ENCODE measurements at regions not wholly inside any gene's neighbourhood (a gene's known extent, or its start where the extent isn't known, plus 50 kb on each side); places are given as distances from the start of the nearest gene placed in this dataset.

DNA sequence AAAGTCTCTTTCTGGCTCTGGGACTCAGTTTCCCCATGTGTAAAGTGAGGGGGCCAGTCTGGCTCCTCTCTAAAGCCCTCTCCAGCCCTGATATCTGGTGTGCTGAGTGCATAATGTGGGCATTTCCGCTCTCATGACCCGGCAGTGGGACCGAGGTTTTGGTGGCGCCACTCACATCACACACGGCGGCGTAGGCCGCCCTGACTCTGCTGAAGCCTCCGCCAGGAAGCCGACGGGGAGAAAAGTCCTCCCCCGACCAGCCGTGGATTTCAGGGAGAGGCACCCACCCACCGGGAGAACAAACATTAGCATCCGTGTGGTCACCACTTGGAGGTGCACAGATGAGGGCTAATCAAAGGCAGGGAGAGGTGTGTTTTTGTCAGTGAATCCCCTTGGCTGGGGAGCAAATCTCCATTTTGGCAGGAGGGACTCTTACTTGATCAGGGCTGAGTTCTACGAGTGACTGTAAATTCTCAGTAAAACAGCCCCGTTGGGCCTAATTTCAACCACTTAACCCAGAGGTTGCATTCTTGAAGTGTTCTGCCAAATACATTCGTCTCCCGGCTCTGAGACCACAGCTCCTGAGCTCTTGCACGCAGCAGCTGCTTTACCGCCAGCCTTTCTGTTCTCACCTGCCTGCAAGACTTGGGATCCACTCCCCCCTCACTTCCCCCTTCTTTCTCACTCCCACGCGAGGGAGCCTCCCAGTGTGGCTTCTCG is 118.2 kb downstream of the FOXD2 start:
- no peak for DNase-seq

DNA sequence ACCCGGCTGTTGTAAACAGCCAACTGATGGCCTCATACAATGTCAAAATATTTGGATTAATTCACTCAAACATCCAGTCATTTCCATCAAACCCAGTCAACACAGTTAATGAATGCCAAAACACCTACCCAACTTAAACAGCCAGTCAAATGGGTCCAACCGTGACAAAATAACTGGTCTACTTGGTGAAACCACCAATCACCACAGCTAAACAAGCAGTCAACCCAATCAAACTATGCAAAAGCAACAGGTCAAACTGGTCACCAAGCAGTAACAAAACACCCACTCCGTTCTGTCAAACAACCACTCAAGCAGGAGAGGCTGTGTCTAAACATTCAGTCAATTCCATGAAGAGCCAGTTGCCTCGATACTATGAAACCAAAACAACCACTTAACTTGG is 119.2 kb downstream of the FOXD2 start:
- DNase-seq: no peak

DNA sequence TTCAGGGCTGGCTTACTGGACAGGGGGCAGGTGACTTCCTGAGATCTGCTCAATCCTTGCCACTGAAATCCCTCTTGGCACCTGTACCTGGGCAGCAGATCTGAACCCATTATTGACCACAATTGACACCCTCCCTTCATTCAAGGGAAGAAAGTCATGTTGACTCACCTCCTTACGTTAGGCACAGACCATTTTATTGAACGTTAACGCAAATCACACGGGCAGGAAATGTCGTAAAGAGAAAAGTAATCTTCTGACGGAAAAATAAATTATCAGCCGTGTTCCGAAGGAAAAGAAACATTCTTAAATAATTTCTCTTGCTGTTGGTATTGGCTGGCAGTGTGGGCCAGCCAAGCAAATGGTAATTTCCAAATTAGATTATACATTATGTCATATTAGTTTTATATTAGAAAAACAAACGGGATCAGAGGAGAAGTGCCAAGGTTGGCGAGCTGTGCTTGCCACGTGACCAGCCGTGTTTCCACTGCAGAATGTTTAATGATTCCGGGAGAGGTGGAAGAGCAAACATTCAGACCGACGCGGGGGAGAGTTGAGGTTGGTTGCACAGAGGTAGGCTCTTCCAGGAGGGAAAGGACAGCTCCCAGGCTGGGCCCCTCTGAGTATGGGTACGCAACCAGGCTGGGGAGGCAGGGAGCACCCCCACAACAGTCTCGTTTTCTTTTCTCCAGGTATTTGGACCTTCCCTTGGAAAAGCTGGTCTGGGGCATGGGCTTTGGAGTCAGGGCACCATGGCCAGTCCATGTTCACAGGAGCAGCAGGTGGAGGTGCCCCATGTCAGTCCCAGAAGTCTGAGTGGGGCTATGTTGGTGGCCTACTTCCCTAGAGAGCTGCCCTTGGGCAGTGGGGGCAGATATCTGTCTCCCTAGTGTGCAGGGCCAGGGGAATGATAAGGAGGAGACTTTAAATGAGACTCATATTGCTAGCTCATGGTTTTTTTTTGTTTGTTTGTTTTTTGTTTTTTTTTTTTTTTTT is 121.1 kb downstream of the FOXD2 start:
- DNase-seq: no peak

DNA sequence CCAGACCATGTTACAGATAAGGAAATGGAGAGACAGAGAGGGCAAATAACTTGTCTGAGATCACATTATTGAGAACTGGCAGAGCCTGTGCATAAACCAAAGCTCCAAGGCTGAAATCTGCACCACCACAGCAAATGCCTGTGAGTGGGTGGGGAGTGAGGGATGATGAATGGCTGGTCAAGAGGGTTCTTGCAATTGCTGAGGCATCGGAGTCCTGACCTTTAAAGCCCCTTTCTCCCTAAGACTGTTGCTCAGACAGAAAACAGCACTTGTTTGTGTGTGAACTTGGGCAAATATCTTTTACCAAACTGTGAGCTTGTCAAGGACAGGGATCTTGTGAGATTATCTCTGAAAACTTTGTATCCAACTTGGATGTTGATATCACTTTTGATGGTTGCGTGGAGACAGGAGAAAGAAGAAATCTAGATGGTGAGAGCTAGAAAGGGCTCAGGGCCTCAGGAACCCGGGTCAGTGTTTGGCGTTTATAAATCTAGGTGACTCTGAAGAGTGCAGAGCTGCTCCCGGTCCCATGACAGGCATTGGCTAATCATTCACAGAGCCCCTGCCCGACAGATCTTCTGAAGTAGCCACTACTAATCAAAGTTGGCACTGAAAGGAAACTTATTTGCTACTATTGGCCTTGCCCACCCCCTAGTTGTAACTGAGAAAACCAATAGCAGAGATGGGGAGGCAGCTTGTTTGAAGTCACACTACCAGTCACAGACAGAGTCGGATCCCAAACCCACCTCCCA is 122.3 kb downstream of the FOXD2 start:
- no peak for DNase-seq

DNA sequence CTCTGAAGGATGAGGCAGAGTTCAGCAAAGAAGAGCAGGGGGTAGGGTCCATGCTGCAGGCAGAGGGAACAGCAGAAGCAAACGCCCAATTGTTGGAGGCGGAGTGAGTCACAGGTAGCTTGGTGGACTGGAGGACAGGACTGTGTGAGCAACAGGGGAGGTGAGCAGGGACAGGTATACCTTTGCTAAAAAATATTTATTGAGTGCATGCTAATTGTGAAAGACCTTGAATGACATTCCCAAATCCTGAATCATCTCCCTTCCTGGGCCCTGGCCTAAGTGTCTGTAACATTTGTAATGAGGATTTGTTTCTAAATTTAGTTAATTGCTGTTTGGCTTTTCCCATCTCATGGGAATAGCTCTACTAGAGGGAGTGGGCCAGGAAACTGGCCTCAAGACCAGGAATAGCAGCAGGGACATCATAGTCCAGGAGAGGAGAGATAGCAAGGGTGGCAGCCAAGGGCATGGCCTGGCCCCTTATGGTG is 123.7 kb downstream of the FOXD2 start:
- no peak for DNase-seq

DNA sequence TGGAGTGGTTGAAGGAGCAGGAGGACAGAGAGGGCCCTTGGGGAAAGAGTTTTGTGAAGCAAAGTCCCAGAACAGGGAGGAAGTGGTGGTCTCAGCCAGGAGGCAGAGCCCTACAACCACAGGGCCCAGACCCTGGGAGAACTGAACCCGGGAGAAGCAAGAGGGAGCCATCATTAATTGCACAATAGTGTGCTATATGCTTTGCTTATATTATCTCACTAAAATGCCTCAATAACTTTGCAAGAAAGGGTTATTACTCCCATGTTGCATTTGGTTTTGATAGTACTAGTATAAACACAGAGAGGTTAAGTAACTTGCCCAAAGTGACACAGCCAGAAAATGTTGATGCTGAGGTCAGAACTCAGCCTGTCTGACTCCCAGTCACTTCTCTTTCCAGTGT is 124.3 kb downstream of the FOXD2 start:
- no peak for DNase-seq

DNA sequence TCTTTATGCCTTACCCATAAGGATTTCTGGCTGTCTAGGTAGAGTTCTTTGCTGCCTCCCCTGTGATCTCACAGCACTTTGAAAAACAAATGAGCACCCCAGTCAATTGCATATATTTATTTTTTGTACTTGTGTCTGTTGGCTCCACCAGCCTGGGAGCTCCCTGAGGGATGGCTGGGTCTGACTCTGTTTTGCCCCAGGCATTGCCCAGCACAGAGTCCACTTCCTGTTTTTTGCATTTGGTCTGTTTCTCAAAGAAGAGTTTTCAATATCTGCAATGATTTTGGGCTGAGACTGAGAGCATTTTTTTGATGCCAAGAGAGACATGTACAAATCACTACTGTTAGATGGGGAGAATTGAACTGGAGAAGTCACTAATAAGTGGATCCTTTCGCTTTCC is 125.0 kb downstream of the FOXD2 start:
- DNase-seq: no peak

DNA sequence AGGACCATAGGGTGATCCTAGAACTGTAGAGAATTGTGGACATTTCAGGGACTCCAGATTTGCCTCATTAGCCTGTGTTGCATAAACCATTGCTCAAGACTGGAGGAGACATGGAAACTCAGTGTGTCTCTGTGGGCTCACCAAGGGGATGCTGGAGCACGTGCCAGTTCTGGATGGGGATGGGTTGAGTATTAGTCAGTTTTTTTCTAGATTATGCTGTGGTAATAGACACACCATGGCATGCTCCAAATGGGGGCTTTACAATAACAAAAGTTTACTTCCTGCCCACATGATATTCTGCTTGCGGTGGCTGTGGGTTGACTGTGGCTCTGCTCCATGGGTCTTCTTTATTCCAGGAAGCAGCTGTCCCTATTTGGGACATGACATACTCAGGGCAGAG is 125.4 kb downstream of the FOXD2 start:
- DNase-seq: no peak

DNA sequence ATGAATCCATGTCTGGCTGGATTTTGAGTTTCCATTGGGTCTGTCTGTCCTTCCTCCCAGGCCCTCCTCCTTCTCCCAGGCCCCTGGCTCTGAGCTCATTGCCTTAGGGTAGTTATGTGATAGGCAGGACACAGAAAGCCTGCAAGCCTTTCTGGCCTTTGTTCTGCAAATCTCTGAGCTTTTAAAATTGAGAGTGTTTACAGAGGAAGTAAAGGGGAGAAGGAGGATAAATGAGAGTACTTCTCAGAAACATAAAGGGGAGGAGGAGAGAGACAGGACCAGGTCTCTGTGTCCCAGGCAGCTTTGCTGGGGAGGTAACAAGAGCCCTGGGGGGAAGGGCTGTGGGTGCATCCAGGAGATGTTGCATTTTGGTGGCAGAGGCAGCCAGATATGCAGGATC is 126.7 kb downstream of the FOXD2 start:
- no peak for DNase-seq

DNA sequence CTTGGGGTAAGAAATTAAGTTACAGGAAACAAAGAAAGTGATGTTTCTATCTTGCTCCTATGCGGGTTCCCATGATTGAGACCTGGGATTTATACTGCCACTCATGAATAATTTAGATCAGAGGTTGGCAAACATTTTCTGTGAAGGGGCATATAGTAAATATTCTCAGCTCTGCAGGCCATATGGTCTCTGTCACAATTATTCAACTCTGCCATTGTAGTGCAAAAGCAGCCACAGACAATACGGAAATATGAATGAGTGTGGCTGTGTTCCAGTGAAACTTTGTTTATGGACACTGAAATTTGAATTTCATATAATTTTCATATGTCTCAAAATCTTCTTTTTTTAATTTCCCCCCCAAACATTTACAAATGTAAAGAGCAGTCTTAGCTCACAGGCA is 127.2 kb downstream of the FOXD2 start:
- no peak for DNase-seq

DNA sequence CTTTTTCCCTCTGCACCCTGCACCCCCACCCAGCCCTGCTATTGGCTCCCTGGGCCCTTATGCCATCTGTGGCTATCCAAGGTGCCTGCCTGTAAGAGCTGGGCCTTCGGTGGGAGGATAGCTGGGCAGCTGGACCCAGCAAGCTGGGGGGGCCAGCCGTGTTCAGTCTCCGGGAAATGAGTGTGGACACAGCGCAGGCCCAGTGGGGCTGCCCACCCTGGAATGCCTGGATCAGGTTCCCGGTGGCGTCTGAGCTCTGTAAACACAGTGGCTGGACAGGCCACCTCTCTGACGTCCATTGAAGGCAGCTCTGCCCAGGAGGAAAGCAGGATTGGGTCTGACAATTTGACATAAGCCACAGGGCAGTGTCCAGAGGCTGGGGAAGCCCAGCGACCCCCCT is 127.8 kb downstream of the FOXD2 start:
- DNase-seq: no peak

DNA sequence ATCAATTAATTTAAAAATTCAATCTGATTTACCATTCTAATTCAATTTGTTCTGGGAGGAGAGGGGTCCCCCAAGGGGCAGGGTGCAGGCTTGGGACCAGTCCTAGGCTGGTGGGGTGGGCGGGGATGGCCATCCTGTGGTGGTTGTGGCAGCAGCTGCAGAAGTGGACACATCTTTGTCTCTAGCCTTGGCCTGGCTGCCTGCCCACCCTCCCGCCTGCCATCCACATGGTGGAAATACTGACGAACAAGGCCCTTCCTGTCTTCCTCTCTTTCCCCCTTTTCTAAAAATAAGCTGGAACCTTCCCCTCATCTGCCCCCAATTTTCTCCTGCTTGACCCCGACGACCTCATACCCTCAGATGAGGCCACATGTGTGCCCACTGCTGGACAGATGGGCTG is 130.9 kb downstream of the FOXD2 start:
- DNase-seq: no peak

DNA sequence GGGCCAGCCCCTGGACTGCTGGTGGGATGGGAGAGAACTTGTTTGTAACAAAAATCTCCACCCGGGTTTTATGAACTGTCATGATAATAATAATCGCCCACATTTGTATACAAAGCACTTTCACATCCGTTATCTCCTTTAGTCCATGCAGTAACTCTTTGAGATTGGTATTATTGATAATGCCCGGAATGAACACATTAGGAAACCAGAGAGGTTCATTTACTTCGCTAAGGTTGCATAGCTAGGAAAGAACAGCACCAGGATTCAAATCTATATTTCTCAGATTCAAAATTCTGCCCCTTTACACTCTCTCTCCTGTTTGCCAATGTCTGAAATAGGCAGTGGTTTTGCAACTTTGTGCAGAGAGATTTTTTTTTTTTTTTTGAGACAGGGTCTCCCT is 131.4 kb downstream of the FOXD2 start:
- no peak for DNase-seq

DNA sequence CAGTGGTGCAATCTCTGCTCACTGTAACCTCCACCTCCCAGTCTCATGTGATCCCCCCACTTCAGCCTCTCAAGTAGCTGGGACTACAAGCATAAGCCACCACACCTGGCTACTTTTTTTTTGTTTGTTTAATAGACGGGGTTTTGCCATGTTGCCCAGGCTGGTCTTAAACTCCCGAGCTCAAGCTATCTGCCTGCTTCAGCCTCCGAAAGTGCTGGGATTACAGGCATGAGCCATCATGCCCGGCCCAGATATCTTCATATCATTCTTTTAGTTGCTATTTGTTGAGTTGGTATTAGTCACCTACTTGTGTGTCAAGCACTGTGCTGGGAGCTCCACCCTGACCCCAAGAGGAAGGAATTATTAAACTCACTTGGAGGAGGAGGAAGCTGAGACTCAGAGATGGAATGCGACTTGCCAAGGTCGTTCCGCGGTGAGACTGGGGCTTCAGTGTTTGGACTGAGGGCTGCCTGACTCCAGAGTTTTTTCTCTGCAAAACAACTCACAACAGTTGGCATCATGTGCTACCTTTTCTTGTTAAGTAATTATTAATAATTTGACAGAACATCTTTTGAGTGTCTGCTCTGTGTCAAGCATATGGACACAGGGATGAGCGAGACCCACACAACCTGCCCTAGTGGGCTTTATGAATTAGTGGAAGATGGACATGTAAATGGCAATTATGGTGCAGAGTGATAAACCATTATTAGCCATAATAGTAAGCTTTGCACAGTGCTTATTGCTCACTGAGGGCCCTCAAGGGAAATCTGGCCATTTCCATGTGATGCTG is 132.0 kb downstream of the FOXD2 start:
- no peak for DNase-seq

DNA sequence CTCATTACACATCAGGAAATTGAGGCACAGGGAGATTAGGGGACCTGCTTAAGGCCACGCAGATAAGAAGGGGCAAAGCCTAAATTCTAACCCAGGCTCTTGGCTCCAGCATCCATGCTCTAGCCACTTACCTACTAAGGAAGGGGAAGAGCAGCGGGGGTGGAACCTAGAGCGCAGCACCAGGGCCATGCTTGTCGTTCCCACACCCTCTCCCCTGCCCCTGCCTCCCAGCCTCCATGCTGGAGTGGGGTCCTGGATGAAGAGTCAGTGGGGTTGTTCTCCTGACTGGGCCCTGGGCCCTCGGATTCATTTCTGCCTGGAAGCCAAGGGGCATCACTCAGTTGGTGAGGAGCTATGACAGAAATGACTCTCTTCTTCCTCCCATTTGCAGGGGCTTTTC is 133.3 kb downstream of the FOXD2 start:
- no peak for DNase-seq

DNA sequence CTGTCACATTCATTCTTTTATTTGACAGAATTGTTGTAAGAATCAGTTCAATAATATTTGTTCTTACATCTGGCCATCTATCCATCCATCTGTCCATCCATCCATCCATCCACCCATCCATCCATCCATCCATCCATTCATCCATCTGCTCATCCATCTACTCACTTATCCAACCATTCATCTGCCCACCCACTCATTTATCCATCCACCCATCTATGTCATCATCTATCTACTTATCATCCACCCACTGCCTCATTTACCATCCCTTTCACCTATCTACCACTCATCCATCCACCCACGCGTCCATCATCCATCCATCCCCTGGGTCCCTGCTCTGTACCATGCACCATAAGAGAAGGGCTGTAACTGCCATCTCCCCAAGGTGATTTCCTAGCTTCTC is 134.1 kb downstream of the FOXD2 start:
- no peak for DNase-seq

DNA sequence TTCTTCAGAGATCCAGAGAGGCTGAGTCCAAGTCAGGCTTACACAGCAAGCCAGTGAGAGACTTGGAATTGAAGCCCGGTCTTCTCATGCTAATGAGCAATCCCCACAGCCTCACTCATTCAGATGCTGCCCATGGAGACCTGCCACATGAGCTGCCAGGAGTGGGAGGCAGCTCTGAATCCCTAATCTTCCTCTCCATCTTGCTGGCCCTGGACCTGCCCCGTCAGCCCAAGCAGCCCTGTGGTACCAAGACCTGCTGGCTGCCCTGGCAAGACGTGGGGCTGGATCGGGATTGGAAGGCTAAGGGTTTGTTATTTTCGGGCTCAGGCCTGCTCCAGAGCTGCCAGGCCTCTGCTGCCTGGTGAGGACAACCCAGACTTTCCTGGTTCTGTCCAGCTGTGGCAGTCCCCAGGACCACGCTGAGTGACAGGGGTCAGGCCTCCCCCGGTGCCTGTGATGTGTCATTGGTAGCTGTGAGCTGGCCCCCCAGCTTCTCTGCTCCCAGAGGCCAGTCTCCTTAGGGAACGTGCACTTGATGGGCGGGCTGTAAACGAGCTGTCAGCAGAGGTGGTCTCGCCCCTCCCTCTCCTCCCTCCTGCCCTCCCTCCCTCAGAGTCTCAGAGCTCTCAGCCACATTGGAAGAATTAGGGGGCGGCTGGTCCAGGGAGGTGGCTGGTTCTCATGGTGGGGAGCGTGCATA is 135.0 kb downstream of the FOXD2 start:
- no peak for DNase-seq

DNA sequence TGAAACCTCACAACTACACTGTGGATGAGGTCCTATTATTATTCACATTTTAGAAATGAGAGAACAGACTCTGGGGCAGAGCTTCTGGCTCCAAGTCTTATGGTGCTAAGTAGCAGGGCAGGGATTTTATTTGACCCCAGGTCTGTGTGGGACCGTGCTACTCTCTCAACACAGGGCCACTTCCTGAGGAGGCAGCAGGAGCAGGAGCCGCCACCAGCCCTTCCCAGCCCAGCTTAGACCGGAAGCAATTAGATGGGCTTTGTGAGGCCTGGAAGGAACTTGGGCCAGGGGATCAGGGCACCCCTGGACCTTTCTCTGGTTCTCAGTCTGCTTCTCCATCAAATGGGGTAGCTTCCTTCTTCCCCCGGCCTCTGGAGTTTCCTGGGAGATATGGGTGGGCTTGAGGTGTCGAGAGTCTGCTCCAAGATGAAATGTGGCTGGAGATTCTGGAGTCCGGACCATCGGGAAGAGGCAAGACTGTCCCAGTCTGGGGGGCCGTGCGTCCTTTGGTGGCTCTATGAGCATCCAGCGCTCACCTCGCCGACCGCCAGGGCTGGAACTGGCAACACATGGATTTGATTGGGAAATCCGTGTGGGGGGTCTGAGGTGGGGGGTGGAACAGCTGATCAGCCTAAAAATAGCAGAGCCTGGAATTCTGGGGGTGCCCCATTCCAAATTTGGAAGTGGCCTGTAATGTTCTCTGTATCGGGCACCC is 136.8 kb downstream of the FOXD2 start:
- no peak for DNase-seq

DNA sequence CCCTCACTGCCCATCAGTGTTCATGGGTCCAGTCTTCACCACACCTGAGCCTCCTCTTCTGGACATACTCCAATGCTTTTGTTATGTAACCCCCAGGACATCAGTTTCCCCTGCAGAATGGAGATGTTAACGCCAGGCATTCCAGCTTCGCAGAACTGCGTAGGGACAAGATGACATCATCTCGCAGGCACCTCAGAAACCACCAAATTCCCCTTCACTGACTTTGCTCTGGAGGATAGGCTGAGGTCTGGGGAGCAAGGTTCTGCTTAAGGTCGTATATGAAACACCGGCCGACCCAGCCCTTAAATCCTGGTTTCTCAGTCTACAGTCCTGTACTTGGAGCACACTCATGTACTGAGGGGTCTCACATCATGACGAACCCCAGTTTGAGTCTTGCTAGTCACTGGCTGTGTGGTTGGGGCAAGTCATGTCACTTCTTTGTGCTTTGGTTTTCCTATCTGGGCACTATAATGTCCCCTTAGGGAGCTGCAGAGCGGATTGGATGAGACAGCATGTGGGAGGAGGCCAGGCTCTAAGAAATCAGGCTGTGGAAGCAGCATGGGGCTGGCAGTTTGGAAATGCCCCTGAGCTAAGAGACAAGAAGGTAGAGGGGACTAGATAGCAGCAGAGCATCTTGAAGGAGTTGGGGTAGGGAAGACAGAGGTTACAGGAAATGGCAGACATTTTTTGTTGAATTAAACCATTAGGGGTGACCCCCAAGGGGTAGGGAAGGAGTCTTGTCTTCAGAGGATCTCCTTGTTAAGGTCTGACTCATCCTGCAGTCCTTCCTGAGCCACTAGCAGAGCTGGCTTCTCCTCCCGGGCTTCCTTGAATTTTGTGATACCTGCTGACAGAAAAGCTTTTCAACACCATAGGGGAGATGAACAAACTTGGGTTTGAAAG is 138.3 kb downstream of the FOXD2 start:
- DNase-seq: no peak

DNA sequence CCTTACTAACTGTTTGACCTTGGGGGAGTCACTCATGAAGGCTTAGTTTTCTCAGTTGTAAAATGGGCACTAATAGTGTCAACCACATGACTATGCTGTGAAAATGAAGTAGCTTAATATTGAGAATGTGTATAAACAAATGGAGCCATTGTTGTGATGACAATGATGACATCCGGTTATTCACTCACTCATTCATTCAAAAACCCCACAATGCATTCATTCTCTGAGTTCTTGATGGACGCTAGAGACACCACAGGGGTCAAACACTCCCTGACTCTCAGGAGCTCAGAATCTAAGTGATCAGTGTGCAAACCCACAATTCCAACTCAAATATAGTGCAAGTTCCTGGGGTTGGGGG is 138.9 kb downstream of the FOXD2 start:
- DNase-seq: no peak
